GM21360 (cell line): ENCODE measurements at regions not wholly inside any gene's neighbourhood (a gene's known extent, or its start where the extent isn't known, plus 50 kb on each side); places are given as distances from the start of the nearest gene placed in this dataset.

Experiments
- ATAC-seq: cut with Tn5 transposase; IDR thresholded peaks from one replicate; pipeline ENCODE4 v1.9.1; 2021; ENCODE audit warnings: mild to moderate bottlenecking, moderate library complexity; ENCODE audit not compliant: unreplicated experiment

DNA sequence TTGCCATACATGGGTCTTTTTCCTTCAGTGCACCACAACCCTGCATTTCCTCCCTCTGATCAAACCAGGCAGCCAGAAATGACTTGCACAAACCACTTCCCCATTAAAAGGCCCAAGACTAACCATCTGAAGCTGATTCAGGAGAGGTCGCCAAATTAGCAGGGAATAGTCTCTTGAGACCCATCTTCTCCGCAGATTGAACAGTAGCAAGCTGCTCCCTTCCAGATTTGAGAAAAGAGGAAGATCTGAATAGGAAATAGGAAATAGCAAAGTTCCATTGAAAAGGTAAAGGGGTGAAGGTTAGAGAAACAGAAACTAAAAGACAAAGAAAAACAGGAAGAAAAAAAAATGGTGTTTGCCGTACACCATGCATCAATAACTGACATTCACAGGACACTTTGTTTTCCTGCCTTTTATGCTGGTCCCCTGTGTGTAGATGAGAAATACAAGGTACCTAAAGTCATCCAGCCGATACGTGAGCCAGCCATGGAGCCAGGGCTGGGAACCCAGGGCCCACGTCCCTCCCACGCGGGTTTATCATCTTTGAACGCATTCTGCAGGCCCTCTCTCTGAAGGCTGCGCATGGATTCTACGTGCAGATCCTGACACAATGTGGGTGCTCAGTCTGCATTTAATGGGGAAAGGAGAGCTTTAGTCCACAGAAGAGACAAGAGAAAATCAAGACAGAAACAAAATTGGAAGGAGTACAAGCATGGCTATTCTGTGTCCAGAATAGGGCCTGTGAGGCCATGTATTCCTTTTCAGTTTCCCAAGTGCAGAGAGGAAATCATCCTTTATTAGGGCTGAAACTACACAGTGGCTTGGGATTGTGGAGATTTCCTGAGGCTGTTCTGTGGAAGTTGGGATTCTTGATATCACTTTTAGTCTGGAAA, 268.4 kb upstream of the NPVF start:
- peak; percentile 81 for ATAC-seq

DNA sequence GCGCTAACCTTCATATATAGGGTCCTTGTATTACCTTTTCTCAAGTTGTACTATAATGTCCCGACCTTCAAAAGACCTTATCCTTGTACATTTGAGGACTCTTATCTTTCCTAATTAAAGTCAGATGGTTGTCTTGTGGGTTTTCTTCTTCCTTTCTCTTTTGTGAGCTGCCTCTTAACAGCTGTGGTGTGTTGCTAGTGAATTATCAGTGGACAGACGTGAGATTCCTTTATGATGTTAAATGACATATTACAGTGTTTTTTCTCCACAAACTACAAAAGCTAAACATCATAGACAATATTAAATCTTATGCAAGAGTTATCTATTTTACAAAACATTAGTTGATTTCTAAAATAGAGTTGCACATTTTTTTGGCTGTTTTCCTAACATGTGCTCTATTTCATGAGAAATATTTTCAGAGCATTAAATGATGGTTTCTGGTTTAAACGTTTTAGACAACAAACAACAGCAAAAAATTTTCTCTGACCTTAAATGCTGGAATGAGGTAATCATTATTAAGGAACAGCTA, 272.2 kb upstream of the NPVF start:
- ATAC-seq: no peak

DNA sequence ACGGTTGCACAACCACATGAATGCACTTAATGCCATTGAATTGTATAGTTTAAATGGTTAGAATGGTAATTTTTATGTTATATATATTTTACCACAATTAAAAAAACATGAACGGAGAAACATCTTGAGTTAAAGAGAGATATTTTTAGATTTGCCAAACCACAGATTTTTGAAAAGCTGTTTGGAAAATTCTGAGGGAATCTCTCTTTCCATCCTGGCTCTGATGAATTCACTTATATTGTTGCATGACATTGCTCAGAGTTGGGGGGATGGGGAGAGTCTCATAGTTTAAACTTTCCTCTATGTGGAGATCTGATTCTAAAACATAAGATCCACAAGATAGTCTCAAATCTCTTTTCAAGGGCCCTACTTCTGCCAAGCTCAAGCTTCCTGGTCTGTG, 275.0 kb upstream of the NPVF start:
- no peak for ATAC-seq

DNA sequence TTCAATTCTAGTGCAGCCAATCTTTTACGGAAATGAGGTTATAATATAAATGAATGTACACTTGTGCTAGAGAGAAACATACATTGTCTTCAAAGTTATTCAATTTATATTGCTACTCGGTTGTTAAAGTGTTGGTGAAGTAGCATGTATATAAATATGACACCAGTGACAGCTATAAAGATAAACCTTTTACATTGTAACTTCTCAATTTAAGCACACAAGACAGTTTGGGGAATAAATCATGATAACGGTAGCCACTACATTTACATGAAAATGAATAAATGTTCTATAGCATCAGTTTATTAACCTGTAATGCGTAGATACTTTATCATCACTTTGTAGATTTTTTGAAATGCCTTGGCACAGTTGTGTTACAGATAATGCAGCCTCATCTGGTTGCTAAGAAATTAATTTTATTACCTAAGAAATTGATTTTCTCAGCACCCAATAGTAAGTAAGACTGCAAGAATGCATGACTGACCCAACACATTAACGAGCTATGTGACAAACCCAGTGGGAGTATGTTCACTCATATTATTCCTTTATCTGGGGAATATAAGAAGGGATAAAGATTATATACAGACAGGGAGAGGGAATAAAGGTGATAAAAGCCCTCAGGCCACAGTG, 283.9 kb upstream of the NPVF start:
- ATAC-seq: no peak

DNA sequence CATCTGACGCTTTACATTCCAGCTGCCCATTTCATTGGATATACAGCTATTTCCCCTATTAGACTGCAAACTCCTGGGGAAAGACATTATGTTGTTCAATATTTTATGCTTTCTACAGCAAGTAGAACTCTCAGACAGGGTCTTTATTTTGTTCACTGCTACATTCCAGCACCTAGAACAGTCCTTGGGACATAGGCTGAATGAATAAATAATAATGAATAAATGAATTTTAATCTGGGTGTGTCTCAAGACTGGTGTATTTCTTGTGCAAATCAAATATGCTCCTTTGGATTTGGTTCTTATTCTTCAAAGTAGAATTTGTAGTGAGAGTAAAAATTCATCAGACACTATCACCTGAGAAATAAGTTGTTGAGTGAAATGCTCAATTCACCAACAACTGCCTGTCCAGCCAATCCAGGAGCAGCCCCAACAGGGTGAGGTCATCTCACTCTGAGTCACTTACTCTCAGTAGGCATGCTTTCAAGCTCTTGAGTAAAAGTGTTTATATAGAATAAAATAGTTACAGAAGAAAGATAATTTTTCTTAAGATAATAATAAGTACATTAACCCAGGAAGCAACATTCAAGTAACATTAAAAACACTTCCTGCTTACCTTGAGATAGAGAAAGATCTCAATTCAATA, 287.5 kb upstream of the NPVF start:
- no peak for ATAC-seq

DNA sequence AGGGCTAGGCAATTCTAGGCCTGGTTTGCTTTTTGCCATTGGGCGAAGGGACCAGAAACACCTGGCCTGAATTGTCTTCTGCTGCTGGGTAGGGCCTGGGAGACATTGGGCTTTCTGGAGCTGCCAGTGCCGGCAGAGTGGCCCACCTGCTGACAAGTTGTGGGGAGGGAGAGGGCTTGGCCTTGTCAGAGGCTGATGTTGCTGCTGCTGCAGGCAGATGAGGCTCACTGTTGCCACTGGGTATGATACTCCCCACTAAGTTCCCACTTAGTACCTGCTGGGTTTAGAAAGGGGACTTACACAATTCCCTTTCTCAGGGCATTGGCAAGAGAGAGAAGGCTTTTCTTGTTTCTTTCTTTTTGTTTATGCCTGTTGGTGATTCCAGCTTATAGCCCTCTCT, 289.6 kb upstream of the NPVF start:
- ATAC-seq: no peak

DNA sequence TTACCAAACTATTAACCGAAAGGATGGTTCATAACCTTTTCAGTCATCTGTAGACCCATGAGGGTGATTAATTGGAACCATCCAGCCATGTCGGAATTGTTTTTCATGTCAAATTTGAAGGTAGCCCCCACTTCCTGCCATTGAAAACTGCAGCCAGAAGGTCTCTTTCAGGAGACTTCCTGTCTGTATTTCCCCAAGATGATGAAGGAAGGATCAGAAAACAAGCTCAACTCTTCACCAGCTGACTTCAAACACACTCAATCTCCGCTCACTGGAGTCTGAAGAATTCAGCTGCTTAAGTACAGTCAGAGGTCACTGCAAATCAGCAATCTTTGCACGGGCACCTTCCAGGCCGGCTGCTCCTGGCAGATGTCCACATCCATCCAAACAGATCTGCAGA, 291.7 kb upstream of the NPVF start:
- ATAC-seq: no peak

DNA sequence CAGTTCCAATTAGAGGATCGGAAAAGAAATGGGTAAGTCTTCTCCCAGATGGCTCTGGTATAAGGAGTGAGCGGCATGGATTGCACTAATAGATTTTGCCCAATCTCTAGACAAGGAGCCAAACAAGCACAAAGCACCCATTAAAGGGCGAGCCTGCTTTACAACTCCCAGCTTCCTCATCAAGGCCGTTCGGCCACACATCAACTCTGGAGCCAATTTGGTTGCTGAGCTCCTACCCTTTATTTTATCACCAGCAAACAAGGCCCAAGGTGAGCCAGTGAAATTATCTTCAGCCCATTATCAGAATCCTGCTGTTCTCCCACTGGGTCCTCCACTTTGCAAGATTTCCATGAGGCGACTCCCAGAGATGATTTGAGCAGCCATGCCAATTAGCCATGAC, 292.2 kb upstream of the NPVF start:
- no peak for ATAC-seq

DNA sequence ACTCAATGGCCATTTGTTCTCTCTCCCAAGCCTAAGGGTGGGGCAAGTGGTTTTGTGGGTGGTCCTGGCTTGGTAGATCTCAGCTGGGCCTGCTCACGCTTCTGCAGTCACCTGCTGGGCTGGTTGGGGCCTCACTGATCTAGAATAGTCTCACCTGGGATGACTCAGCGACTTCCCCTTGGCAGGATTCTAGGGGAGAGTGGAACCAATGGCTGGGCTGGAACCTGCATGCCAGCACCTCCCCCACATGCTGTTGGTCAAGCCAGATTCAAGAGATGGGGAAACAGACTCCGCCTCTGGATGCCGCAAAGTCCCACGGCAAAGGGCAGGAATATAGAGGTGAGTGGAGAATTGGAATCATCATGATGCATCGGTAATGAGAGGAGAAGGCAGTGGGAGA, 292.9 kb upstream of the NPVF start:
- ATAC-seq: no peak

DNA sequence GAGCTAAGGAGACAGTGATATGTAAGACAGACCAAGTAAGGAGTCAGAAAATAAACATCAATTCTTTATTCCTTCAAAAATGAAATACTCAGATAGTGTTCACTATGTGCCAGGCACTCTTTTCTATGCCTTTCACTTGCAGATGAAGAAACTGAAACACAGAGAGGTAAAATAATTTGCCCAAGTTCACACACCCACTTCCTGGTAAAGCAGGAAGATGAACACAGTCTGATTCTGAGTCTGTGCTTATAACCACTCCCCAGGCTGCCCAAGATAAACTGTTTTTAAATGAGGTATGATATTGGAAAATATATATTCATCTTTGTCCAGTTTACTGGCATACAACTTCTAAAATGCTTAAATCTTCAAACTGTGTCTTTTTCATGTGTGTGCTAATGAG, 294.4 kb upstream of the NPVF start:
- no peak for ATAC-seq

DNA sequence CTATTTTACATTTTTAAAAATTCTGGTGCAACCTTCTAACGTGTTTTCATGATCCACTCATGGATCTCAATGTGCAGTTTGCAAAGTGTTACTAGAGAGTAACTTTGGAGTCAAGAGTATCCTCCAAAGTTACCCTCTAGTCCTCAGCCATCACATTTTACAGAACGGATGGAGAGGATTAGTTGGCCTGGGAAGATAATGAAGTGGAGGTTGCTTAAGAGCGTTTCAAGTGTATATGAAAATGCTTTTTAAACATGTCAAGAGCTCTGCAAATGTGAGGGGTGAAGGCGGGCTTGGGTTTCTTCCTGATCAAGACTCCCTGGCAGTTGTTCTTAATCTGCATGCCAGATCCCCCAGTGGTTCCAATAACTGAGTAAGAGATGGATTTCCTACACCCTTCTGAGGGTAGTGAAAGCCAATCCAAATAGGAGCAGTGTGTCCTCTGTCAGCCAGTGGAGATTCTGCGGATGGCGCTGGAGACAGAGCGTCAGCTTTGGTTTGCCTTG, 299.4 kb upstream of the NPVF start:
- no peak for ATAC-seq

DNA sequence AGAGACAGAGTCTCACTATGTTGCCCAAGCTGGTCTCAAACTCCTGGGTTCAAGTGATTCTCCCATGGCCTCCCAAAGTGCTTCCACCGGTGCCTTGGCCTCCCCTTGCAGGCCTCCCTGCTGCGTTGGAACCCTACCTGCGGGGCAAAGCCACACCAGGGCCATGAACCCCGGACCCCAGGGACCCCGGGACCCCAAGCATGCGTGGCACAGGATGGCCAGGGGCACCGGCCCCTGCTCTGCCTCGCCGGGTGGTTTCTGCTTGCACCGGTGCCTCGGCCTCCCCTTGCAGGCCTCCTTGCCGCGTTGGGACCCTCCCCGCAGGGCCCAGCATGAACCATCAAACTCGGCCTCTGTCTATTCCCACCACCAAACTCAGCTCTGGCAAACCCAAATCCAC, 301.0 kb upstream of the NPVF start:
- ATAC-seq: no peak

DNA sequence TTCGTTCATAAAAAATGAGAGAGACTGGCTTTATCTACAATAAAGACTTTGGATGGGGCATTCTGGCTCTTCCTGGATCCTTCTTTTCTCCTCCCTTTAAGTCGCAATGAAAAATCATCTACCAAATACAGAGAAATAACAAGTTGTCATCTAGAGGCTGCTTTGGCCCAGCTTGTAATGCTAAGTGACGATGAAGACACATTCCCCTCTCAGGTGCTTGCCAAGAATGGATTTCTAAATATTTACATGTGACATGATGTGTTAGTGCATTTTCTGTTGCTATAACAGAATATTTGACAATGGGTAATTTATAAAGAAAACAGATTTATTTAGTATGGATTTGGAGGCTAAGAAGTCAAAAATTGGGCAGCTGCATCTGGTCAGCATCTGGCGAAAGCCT, 308.6 kb upstream of the NPVF start:
- ATAC-seq: no peak

DNA sequence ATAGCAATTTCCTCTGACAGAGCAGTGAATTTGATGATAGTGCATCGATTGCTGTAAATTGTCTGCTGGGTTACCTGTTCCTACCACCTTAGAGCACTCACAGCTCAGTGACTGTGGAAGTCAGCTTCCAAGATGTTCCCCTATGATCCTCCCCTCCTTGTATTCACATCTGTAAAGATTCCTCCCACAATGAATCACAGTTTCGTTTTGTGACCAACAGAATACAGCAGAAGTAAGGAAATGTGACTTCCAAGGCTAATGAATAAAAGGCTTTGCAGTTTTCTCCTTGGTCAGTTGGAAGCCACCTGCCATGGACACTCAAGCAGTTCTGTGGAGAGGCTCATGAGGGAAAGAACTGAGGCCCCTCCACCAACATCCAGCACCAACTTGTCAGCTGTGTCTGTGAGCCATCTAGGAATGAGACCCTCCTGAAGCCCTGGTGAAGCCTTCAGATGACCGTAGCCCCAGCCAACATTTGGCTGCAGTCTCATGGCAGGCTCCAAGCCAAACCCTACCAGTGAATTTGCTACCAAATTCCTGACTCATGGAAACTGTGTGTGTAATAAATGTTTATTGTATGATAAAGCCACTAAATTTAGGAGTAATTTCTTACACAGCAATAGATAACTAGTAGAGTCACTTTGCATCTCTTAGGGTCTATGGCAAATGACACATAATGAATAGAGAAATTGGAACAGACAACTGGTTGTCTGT, 309.5 kb upstream of the NPVF start:
- no peak for ATAC-seq

DNA sequence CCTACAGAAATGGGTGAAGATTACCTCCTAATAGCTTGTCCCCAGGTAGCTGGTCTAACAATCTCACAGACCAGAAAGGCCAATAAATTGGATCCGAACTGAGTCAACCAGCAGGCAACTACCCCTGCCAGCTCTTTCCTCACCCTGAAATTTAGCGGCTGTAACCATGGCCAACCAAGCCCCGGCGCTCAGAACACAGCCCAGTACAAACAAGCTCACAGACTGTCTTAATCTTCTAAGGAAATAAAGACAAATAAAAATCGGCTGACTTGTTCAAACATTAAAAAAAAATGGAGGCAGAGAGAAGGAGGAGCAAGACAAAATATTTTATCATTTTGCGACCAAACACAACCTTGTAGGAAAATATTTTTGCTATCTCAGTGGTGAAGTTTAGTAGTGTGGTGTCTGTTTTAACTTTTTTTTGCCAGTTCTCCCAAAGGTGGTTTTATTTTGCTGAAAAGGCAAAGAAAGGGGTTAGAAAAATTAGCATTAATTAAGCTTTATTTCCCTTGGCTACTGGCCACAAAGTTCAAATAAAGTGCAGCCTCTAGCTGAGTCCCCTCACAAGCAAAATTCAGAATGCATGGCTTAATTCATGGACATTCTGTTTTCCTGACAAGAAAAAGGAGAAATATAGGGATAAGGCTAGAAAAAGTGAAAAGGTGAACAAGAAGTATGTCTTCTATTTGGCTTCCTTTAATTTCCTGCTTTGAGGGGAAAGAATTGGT, 313.0 kb upstream of the NPVF start:
- no peak for ATAC-seq

DNA sequence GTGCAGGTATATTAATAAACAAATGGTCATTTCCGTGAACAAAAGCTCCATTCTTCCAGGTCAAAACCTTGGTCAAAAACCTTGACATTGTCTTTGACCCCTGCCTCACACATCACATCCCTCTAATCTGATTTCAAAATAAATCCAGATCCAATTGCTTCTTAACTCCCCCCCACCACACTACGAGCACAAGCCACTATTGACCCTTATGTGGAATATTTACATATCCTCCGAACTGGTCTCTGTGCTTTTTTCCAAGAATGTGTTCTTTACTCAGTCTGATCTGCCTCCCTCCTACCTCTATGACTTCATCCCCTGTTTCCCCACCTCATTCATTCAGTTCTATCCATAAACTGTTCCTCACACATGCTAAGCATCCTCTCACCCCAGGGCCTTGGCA, 313.6 kb upstream of the NPVF start:
- ATAC-seq: no peak

DNA sequence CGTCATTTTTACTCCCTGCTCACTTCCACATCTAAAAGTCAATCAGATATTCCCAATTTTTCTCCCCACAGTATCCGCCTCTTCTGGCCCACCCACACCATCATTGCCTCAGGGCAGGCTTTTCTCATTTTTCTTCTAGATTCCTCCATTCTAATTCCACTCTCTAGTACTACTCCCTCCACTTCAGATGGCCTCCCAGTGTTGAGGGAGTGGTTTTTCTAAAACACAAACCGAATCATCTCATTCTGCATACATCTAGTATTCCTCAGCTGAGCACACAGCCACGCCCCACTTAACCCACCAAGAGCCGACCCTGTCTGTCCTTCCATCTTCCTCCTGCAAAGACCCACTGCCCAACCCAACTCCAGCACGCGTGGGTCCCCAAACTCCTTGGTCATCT, 314.9 kb upstream of the NPVF start:
- ATAC-seq: no peak

DNA sequence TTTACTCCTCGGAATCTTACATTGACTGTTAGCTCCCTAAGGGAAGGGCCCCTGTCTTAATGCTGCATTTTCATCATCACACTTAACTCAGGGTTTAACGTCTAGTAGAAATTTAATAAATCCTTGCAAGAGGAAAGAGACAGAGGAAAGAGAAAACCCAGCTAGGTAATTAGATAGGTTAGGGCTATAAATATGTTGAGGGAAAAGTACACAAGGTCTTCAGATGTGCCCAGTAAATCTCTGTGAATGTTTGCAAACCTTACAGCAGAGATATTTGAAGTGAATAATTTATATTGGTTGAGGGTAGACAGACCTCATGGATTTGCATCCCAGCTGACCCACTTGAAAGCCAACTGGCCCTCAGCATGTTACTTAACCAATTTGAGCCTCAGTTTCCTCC, 315.5 kb upstream of the NPVF start:
- no peak for ATAC-seq

DNA sequence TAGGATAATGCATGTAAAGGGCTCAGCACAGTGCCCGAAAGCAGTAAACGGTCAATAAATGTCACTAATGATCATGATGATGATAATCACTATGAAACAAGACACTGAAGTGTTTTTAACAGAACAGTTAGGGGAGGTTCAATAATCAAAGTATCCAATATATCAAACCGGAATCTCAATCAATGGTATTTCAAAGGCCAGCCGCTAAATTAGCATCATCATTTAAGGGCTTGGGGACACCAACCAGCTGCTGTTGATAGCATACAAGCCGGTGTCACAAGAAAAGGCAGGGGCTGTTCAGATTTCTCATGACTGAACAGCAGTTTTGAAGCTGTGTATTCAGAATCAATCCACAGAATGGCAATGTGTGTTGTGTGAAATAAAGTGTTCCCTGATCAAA, 316.0 kb upstream of the NPVF start:
- ATAC-seq: no peak
